ENCODE measurements at regions not wholly inside any gene's neighbourhood (a gene's known extent, or its start where the extent isn't known, plus 50 kb on each side); places are given as distances from the start of the nearest gene placed in this dataset.
"Not testable (repeated sequence)": the region's sequence is repeated elsewhere in the genome, so short reads cannot be mapped to it uniquely, and the experiment has no call there.

DNA sequence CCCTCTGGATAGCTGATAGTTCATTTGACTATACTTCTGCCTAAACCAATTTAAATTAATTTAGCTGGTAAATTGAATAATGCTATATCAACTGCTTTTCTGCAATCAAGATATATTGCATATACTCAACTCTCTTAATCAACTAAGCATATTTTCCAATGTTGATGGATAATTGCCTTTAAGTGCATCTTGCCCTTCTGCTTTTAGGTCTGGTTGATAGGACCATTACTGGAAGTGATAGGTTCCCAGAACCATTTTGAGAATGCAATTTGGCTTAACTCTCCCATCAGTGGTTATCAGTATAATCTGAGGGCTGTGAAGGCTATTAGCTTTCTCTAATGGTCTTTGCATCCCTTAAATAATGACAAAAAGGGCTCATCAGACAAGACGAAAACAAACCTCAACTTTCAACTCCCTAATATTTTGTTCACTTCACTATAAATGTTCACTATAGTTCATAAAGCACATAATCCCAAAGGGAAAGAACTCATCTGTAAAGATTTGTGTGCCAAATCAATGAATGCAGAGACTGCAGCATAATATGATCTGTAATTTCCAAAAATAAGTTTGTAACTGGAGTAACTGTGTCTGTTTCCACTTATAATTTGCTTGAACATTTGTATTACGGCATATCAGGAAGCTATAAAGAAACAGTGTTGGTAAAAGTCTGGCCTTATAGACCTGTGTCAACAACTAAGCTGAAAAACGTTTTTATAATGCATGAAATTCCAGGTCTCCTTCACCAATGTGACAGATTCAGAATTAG, 273.6 kb downstream of the FBXO8 start:
- peak in 1 of 3 donors; percentile 44 for DNase-seq

GRCh38 chr4:174005422-174005821, 278.0 kb downstream of the FBXO8 start:
- DNase-seq, result peak in 1 of 3 donors; percentile 34

GRCh38 chr4:173998471-173999144, 284.9 kb downstream of the FBXO8 start:
- no peak for DNase-seq

GRCh38 chr4:173995779-173996178, 287.7 kb downstream of the FBXO8 start:
- not testable (repeated sequence) for DNase-seq

GRCh38 chr4:173991814-173992213, 291.7 kb downstream of the FBXO8 start:
- DNase-seq, result no peak

DNA sequence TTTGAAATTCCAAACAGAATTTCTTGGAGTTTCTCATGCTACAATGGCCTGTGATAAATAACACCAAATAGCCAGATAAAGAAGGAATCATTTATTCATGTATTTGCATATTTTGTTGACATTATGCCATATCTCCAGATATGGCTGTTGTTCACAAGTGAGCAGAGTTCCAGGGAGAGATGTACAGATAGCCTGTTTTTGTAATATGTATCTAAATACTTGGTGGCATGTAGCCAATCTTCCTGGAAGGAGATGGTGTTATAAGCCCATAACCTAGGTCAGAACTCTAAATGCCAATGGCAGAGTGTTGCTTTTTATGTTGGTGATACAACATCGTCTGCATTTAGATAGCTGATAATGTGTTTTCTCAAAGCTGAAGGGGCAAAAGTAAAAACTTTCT, 292.2 kb downstream of the FBXO8 start:
- DNase-seq, result no peak

- no peak for DNase-seq
Measured at GRCh38 chr4:173990869-173991210, 292.6 kb downstream of the FBXO8 start.

- DNase-seq, result peak in 1 of 3 donors; percentile 12
Measured at GRCh38 chr4:173990126-173990868, 293.2 kb downstream of the FBXO8 start.

DNA sequence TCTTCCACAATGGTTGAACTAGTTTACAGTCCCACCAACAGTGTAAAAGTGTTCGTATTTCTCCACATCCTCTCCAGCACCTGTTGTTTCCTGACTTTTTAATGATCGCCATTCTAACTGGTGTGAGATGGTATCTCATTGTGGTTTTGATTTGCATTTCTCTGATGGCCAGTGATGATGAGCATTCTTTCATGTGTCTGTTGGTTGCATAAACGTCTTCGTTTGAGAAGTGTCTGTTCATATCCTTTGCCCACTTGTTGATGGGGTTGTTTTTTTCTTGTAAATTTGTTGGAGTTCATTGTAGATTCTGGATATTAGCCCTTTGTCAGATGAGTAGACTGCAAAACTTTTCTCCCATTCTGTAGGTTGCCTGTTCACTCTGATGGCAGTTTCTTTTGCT, 319.9 kb downstream of the FBXO8 start:
- not testable (repeated sequence) for DNase-seq

DNA sequence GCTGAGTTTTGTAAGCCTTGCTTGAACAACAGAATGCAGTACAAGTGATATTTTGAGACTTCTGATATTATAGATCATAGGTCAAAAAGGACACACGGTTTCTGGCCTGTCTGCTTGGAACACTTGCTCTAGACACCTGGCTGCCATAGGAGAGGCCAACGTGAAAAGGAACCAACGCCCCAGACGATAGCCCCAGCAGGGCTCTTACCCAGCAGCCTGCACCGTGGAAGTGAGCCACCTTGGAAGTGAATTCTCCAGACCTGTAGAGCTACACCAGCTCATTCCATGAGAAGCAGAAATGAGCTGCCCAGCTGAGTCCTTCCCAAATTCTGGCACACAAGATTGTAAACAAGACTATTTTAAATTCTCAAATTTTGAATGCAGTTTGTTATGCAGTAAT, 323.1 kb downstream of the FBXO8 start:
- DNase-seq, result no peak

GRCh38 chr4:173958445-173958844, 325.0 kb downstream of the FBXO8 start:
- peak in 1 of 3 donors; percentile 3 for DNase-seq

- DNase-seq, result no peak
Measured at GRCh38 chr4:173943547-173943946, 339.9 kb downstream of the FBXO8 start.

DNA sequence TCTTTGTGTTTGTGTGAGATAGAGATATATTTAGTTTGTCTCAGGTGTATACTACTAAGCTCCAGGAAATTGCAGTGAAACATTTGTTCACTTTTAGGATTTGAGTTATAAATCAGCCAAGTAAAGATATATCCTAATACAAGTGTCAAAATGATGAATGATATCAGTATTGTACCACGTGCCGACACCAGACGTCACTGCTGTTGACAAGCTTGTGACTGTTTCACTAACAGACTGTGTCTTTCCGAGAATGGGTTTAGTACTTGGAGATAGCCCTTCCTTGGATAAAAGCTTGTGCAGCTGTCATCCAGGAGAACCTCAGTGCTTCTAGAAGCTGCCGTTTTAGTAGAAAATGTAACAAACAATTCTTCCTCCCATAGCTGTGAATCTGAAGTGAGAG, 343.3 kb downstream of the FBXO8 start:
- DNase-seq, result no peak

DNA sequence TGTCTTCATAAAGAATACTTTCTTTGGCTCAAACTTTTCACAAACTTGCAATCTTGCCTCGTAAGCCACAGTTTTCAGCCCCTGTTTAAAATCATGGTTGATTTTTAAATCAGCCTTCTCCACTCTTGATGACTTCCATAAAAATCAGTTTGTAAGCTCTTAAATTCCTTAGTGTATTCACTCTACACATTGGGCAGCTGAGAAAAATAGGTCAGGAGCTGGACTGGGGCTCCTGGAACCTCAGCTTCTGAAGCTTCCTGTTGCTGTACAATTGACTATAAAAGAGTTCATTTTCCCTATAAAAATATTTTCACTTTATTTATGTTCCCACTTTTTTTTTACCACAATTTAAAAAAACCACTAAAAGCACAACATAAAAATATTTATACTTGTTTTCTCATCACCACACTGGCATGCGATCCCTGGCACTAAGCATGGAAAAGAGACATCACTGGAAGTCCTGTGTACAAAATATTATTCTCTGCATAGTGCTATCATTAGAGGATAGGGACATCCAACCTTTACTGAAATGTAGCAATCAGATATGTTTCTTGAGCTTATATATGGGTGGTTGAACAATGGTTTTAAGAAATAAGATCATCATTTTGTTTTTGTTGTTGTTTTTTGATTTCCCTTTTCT, 345.7 kb downstream of the FBXO8 start:
- DNase-seq, result no peak

- DNase-seq, result no peak
Measured at GRCh38 chr4:173936861-173937260, 346.6 kb downstream of the FBXO8 start.

GRCh38 chr4:173935622-173936405, 347.7 kb downstream of the FBXO8 start:
- DNase-seq, result no peak

- no peak for DNase-seq
Measured at GRCh38 chr4:173934933-173935620, 348.4 kb downstream of the FBXO8 start.

DNA sequence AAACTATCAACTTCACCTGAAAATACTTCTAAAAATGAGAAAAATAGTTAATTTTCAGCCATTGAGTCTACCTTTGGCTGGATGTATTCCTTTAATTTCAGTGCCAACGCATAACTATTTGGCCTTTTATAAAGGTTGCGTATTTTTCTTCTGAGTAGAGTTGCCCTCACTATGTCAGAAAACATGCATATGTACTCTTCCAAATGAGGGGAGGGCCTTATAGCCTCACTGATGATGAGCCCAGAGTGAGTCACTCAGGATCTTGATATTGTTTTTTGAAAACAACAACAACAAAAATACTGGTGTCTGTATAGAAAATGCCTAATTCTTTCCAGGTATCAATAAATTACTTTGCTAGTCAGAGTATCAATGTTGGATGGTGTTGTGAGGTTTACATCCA, 349.3 kb downstream of the FBXO8 start:
- no peak for DNase-seq

- DNase-seq, result no peak
Measured at GRCh38 chr4:173932701-173933100, 350.8 kb downstream of the FBXO8 start.

- DNase-seq, result no peak
Measured at GRCh38 chr4:173930329-173930967, 353.0 kb downstream of the FBXO8 start.

Data from muscle of back (tissue), 3 donors.